OCI-LY3 (cell line): ENCODE measurements at regions not wholly inside any gene's neighbourhood (a gene's known extent, or its start where the extent isn't known, plus 50 kb on each side); places are given as distances from the start of the nearest gene placed in this dataset.

Experiments used
- EZH2phosphoT487 ChIP-seq: fragments of 200-600 bp; shearing (Covaris generic); IDR thresholded peaks from 2 replicates; pipeline ENCODE4 v1.6.1; 2018; ENCODE audit warnings: antibody characterized with exemption, mixed run types, low read depth
- TF ChIP-seq, protein P1 (sequence below): fragments of 200-600, 300-600 bp; sonication (generic); IDR thresholded peaks from 2 replicates; pipeline ENCODE4 v1.5.1; 2014; ENCODE audit warnings: antibody characterized with exemption, low read length, low read depth

DNA sequence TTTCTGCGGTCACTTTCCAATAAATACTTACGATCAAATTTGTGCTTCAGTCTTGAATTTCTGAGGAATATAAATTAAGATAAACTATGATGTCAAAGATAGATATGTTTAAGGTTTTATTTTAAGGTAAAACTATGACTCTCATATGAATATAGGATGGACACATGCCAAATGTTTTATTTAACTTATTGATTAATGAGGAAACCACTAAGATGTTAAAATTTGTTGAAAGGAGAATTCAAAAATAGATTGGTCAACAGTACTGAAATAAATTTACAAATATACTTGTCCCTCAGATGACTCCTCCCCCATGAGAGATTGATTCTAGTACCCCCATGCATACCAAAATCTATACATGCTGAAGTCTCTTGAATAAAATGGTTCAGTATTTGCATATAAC lies 319.7 kb upstream of the KCNH8 start:
- TF ChIP-seq, protein P1, sequence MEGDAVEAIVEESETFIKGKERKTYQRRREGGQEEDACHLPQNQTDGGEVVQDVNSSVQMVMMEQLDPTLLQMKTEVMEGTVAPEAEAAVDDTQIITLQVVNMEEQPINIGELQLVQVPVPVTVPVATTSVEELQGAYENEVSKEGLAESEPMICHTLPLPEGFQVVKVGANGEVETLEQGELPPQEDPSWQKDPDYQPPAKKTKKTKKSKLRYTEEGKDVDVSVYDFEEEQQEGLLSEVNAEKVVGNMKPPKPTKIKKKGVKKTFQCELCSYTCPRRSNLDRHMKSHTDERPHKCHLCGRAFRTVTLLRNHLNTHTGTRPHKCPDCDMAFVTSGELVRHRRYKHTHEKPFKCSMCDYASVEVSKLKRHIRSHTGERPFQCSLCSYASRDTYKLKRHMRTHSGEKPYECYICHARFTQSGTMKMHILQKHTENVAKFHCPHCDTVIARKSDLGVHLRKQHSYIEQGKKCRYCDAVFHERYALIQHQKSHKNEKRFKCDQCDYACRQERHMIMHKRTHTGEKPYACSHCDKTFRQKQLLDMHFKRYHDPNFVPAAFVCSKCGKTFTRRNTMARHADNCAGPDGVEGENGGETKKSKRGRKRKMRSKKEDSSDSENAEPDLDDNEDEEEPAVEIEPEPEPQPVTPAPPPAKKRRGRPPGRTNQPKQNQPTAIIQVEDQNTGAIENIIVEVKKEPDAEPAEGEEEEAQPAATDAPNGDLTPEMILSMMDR, result no peak
- TF ChIP-seq EZH2phosphoT487, result no peak
